ENCODE measurements at regions not wholly inside any gene's neighbourhood (a gene's known extent, or its start where the extent isn't known, plus 50 kb on each side); places are given as distances from the start of the nearest gene placed in this dataset.

DNA sequence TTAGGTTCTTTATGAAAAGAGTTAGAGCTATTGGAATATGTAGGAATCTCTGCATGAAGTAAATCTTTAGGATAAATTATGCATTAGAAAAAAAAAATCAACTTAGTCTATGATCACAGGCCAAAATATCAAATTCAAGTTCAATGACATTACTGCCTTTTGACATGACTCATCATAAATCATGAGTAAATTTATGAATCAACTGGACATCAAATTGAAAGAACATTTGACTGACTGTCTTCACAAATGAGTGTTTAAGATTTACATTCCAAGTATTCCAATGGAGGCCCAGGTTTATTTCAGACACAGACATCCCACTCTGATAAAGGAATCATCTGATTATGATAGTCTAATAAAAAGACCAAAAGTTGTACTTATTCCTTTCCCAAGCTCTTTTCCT, 192.8 kb upstream of the TTC14 start (continued):
- TF ChIP-seq ZNF462 (CRISPR knock-in tag; IDR thresholded peaks at IDR 0.05) (no peak), ZNF114 (CRISPR knock-in tag; IDR thresholded peaks at IDR 0.05) (no peak), EZH2phosphoT487 (IDR thresholded peaks at IDR 0.05; ENCODE audit: unreplicated experiment) (no peak), ETS1 (IDR thresholded peaks at IDR 0.05) (no peak), POLR2AphosphoS5 (IDR thresholded peaks at IDR 0.05; ENCODE audit: low read depth) (no peak), ZNF331 (CRISPR knock-in tag; IDR thresholded peaks at IDR 0.05; ENCODE audit: low read depth) (no peak)
- TF ChIP-seq, protein P1, sequence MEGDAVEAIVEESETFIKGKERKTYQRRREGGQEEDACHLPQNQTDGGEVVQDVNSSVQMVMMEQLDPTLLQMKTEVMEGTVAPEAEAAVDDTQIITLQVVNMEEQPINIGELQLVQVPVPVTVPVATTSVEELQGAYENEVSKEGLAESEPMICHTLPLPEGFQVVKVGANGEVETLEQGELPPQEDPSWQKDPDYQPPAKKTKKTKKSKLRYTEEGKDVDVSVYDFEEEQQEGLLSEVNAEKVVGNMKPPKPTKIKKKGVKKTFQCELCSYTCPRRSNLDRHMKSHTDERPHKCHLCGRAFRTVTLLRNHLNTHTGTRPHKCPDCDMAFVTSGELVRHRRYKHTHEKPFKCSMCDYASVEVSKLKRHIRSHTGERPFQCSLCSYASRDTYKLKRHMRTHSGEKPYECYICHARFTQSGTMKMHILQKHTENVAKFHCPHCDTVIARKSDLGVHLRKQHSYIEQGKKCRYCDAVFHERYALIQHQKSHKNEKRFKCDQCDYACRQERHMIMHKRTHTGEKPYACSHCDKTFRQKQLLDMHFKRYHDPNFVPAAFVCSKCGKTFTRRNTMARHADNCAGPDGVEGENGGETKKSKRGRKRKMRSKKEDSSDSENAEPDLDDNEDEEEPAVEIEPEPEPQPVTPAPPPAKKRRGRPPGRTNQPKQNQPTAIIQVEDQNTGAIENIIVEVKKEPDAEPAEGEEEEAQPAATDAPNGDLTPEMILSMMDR (conservative IDR thresholded peaks at IDR 0.05; ENCODE audit: low read depth in 2 of 2) = no peak

GRCh38 chr3:180409883-180410282, 192.1 kb upstream of the TTC14 start:
- DNase-seq (ENCODE audit: low spot score) (no peak), ATAC-seq (no peak)
- Histone ChIP-seq H3F3A (replicated peaks; ENCODE audit: low read depth) (no peaks in the 10 kb centered on the region), H3K4me2 (no peak overlapping the region), H2AFZ (no peak overlapping the region), H3K27ac (ENCODE audit: low read depth) (no peak overlapping the region), H3K4me3 (no peak overlapping the region), H3K4me1 (ENCODE audit: insufficient read depth) (no peaks in the 10 kb centered on the region), H3K27me3 (ENCODE audit: insufficient read depth) (no peaks in the 10 kb centered on the region), H3K36me3 (ENCODE audit: insufficient read depth) (no peaks in the 10 kb centered on the region), H3K9me2 (ENCODE audit: insufficient read depth) (no peaks in the 10 kb centered on the region), H3K79me2 (replicated peaks; ENCODE audit: insufficient read depth) (no peaks in the 10 kb centered on the region), H4K20me1 (replicated peaks; ENCODE audit: insufficient read depth) (no peaks in the 10 kb centered on the region)
- Mint-ChIP-seq H3K27me3 (ENCODE audit: insufficient read depth, low read depth, poor library complexity) (no peaks in the 10 kb centered on the region), H3K9me3 (no peaks in the 10 kb centered on the region), H3K4me1 (peaks cover 5% of the 10 kb centered on the region; the same call in 1 of the 3 replicates), H3K36me3 (ENCODE audit: low read depth) (no peaks in the 10 kb centered on the region), H3K27ac (no peak overlapping the region), H3K4me3 (no peak overlapping the region)
- TF ChIP-seq POLR2AphosphoS5 (IDR thresholded peaks at IDR 0.05; ENCODE audit: low read depth) = no peak
- TF ChIP-seq ZNF114 (CRISPR knock-in tag; IDR thresholded peaks at IDR 0.05) = no peak
- TF ChIP-seq, protein P1 (conservative IDR thresholded peaks at IDR 0.05; ENCODE audit: low read depth in 2 of 2) = no peak
- TF ChIP-seq JUNB (IDR thresholded peaks at IDR 0.05; ENCODE audit: unreplicated experiment) = no peak
- TF ChIP-seq ZNF331 (CRISPR knock-in tag; IDR thresholded peaks at IDR 0.05; ENCODE audit: low read depth) = no peak
- no peak for TF ChIP-seq EZH2 (IDR thresholded peaks at IDR 0.05; ENCODE audit: low read depth, unreplicated experiment)
- no peak for TF ChIP-seq NANOG (IDR thresholded peaks at IDR 0.05; ENCODE audit: borderline replicate concordance)
- TF ChIP-seq ETS1 (IDR thresholded peaks at IDR 0.05) = no peak

All from GM23338 (cell line).